Thymus (tissue), 11 donors: ENCODE measurements at regions not wholly inside any gene's neighbourhood (a gene's known extent, or its start where the extent isn't known, plus 50 kb on each side); places are given as distances from the start of the nearest gene placed in this dataset.

Experiments
- DNase-seq, 9 donors: peaks; one replicate each; pipeline ENCODE4 v3.0.0-alpha.2; 2013; ENCODE audit warnings: low spot score in 9 of 9, low read depth in 6 of 9, missing footprints in 1 of 9
- H3K27ac ChIP-seq, 2 donors: one replicate each; pipeline ENCODE4 v1.5.1; 2013; ENCODE audit warnings: control low read depth in 1 of 2, low read depth in 1 of 2, low read length in 1 of 2, mild to moderate bottlenecking in 1 of 2, moderate library complexity in 1 of 2
- H3K27me3 ChIP-seq, 2 donors: one replicate each; pipeline ENCODE4 v1.5.1; 2013; ENCODE audit warnings: low read length in 1 of 2; ENCODE audit not compliant: control insufficient read depth in 2 of 2, insufficient read depth in 1 of 2
- H3K36me3 ChIP-seq, 2 donors: one replicate each; pipeline ENCODE4 v1.5.1; 2013; ENCODE audit warnings: low read length in 1 of 2, mild to moderate bottlenecking in 1 of 2, moderate library complexity in 1 of 2; ENCODE audit not compliant: control insufficient read depth in 2 of 2, insufficient read depth in 2 of 2
- H3K4me1 ChIP-seq, 2 donors: one replicate each; pipeline ENCODE4 v1.5.1; 2013; ENCODE audit warnings: low read length in 2 of 2; ENCODE audit not compliant: control insufficient read depth in 2 of 2, insufficient read depth in 2 of 2
- H3K4me3 ChIP-seq, 2 donors: one replicate each; pipeline ENCODE4 v1.5.1; 2013; ENCODE audit warnings: low read length in 2 of 2, control low read depth in 1 of 2, mild to moderate bottlenecking in 1 of 2
- H3K9me3 ChIP-seq, 2 donors: one replicate each; pipeline ENCODE4 v1.5.1; 2013; ENCODE audit warnings: low read length in 1 of 2, mild to moderate bottlenecking in 1 of 2; ENCODE audit not compliant: control insufficient read depth in 2 of 2, insufficient read depth in 1 of 2
- WGBS: extraction: QIAGEN DNeasy Blood & Tissue Kit; methylation state at CpG from one replicate; pipeline ENCODE4 v1.1.7; 2013; 5-methylcytosine and 5-hydroxymethylcytosine counted together
- donor health status: healthy.

DNA sequence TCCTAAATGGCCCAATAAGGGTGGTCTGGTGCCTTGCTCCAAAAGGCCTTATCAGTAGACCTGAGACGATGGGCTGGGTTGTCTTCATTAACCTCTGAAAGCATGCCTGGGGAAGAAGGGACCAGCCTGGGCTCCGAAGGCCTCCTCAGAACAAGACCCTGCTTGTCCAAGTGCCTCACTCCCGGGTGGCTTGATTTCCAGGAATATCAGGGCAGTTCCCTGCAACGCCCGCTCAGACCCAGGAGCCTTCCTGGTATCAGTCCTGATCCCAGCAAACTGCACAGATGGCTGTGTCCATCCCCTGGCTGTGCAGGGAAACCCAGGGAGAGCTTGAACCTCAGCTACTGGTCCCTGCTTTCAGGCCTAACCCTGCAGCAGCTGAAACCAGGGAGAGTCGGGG lies 49.9 kb upstream of the CUX1 start:
- WGBS, result 82% methylated on average over 6 of the region's 6 CpGs
- Histone ChIP-seq H3K27me3 (no peaks in the 10 kb centered on the region), H3K9me3 (no peaks in the 10 kb centered on the region), H3K27ac (no peak overlapping the region), H3K4me3 (no peak overlapping the region), H3K4me1 (no peaks in the 10 kb centered on the region), H3K36me3 (no peaks in the 10 kb centered on the region)
- DNase-seq, result no peak
